DMS53 (cell line): ENCODE measurements at regions not wholly inside any gene's neighbourhood (a gene's known extent, or its start where the extent isn't known, plus 50 kb on each side); places are given as distances from the start of the nearest gene placed in this dataset.

Experiments used
- DNase-seq: peaks from one replicate; lab custom pipeline; 2025; lab: John Stamatoyannopoulos, UW

GRCh38 chr4:154088741-154089140 is 299.9 kb upstream of the SFRP2 start:
- DNase-seq: no peak

GRCh38 chr4:154086247-154086646 is 297.4 kb upstream of the SFRP2 start:
- peak; percentile 10 for DNase-seq

- peak; percentile 2 for DNase-seq
Observed at GRCh38 chr4:154084864-154085263, 296.0 kb upstream of the SFRP2 start.

GRCh38 chr4:154082760-154083535 is 294.1 kb upstream of the SFRP2 start:
- DNase-seq: peak; percentile 41

GRCh38 chr4:154081391-154081790 is 292.5 kb upstream of the SFRP2 start:
- no peak for DNase-seq

GRCh38 chr4:154078504-154079350 is 289.8 kb upstream of the SFRP2 start:
- DNase-seq: no peak

GRCh38 chr4:154076921-154077320 is 288.0 kb upstream of the SFRP2 start:
- no peak for DNase-seq

GRCh38 chr4:154073107-154073822 is 284.4 kb upstream of the SFRP2 start:
- DNase-seq: no peak

- DNase-seq: no peak
Observed at GRCh38 chr4:154067786-154068185, 278.9 kb upstream of the SFRP2 start.

GRCh38 chr4:154065368-154065767 is 276.5 kb upstream of the SFRP2 start:
- DNase-seq: no peak

GRCh38 chr4:154064244-154064643 is 275.4 kb upstream of the SFRP2 start:
- no peak for DNase-seq

- peak; percentile 21 for DNase-seq
Observed at GRCh38 chr4:154049457-154050181, 260.7 kb upstream of the SFRP2 start.

GRCh38 chr4:154047733-154048132 is 258.9 kb upstream of the SFRP2 start:
- DNase-seq: no peak

GRCh38 chr4:154044742-154045485 is 256.0 kb upstream of the SFRP2 start:
- DNase-seq: no peak

- no peak for DNase-seq
Observed at GRCh38 chr4:154044108-154044531, 255.2 kb upstream of the SFRP2 start.

- no peak for DNase-seq
Observed at GRCh38 chr4:154041640-154042039, 252.8 kb upstream of the SFRP2 start.

- no peak for DNase-seq
Observed at GRCh38 chr4:154039435-154040343, 250.8 kb upstream of the SFRP2 start.

- DNase-seq: no peak
Observed at GRCh38 chr4:154036856-154037255, 248.0 kb upstream of the SFRP2 start.

- no peak for DNase-seq
Observed at GRCh38 chr4:154035341-154035740, 246.5 kb upstream of the SFRP2 start.

- no peak for DNase-seq
Observed at GRCh38 chr4:154033921-154034320, 245.0 kb upstream of the SFRP2 start.
